AG09319 (cell line): ENCODE measurements at regions not wholly inside any gene's neighbourhood (a gene's known extent, or its start where the extent isn't known, plus 50 kb on each side); places are given as distances from the start of the nearest gene placed in this dataset.

ENCODE experiments used
- DNase-seq: peaks from one replicate; pipeline ENCODE4 v3.0.0-alpha.2; 2010; ENCODE audit warnings: low read depth; ENCODE audit errors: extremely low read depth
- CTCF ChIP-seq: IDR thresholded peaks from 2 replicates; pipeline ENCODE4 v1.5.1; 2011; ENCODE audit warnings: low read depth, mild to moderate bottlenecking, inconsistent platforms, low read length, moderate library complexity

- no peak for DNase-seq
- no peak for TF ChIP-seq CTCF
Observed at GRCh38 chr11:41784513-41785335, 325.3 kb upstream of the LRRC4C start.

GRCh38 chr11:41786087-41786486, 326.6 kb upstream of the LRRC4C start:
- TF ChIP-seq CTCF: no peak
- no peak for DNase-seq

- no peak for TF ChIP-seq CTCF
- DNase-seq: no peak
Observed at GRCh38 chr11:41788177-41788576, 328.7 kb upstream of the LRRC4C start.

- no peak for TF ChIP-seq CTCF
- no peak for DNase-seq
Observed at GRCh38 chr11:41789376-41789775, 329.9 kb upstream of the LRRC4C start.

- DNase-seq: no peak
- no peak for TF ChIP-seq CTCF
Observed at GRCh38 chr11:41795004-41795403, 335.6 kb upstream of the LRRC4C start.

- no peak for DNase-seq
- no peak for TF ChIP-seq CTCF
Observed at GRCh38 chr11:41799754-41800153, 340.3 kb upstream of the LRRC4C start.

- DNase-seq: no peak
- no peak for TF ChIP-seq CTCF
Observed at GRCh38 chr11:41803895-41804294, 344.4 kb upstream of the LRRC4C start.
